Duodenal mucosa (tissue), 2 donors: ENCODE measurements at regions not wholly inside any gene's neighbourhood (a gene's known extent, or its start where the extent isn't known, plus 50 kb on each side); places are given as distances from the start of the nearest gene placed in this dataset.

Experiments used
- H3K27ac ChIP-seq: one replicate; pipeline ENCODE4 v1.7.0; 2013; ENCODE audit warnings: low read depth, low read length
- H3K27me3 ChIP-seq, 2 donors: one replicate each; pipeline ENCODE4 v1.7.0; 2013; ENCODE audit warnings: low read length in 2 of 2, control low read depth in 1 of 2; ENCODE audit not compliant: insufficient read depth in 2 of 2, control insufficient read depth in 1 of 2
- H3K36me3 ChIP-seq, 2 donors: one replicate each; pipeline ENCODE4 v1.7.0; 2013; ENCODE audit warnings: low read length in 2 of 2, control low read depth in 1 of 2; ENCODE audit not compliant: insufficient read depth in 2 of 2, control insufficient read depth in 1 of 2
- H3K4me1 ChIP-seq, 2 donors: one replicate each; pipeline ENCODE4 v1.7.0; 2013; ENCODE audit warnings: low read length in 2 of 2, control low read depth in 1 of 2; ENCODE audit not compliant: insufficient read depth in 2 of 2, control insufficient read depth in 1 of 2
- H3K4me3 ChIP-seq, 2 donors: one replicate each; pipeline ENCODE4 v1.7.0; 2013; ENCODE audit warnings: low read length in 2 of 2, low read depth in 1 of 2
- H3K9ac ChIP-seq, 2 donors: one replicate each; pipeline ENCODE4 v1.7.0; 2013; ENCODE audit warnings: low read length in 2 of 2, low read depth in 1 of 2
- H3K9me3 ChIP-seq, 2 donors: one replicate each; pipeline ENCODE4 v1.7.0; 2013; ENCODE audit warnings: low read length in 2 of 2, control low read depth in 1 of 2; ENCODE audit not compliant: control insufficient read depth in 1 of 2

DNA sequence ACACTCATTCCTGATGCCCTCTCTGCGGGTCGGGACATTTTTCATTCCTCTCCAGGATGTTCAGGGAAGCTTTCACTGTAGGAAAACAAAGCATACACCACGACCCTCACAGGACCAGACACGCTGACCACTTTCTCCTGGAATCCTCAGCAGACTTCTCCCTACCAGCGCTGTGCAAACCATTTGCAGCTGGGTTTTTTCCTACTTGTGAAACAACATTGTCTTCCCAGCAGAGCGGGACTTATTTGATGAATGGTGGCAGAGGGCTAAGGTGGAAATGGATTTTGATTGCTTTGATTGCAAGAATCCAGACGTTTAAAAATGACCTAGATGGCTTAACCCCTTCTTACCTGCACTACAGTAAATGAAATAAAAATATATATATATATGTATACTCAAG, 265.9 kb downstream of the TBC1D4 start:
- H3K36me3 ChIP-seq: no peaks in the 10 kb centered on the region
- no peak overlapping the region for H3K27ac ChIP-seq
- no peaks in the 10 kb centered on the region for H3K9me3 ChIP-seq
- H3K4me1 ChIP-seq: peaks cover 0 to 3% of the 10 kb centered on the region in 2 donors
- H3K27me3 ChIP-seq: peaks cover 4 to 10% of the 10 kb centered on the region in 2 donors
- no peak overlapping the region for H3K4me3 ChIP-seq
- H3K9ac ChIP-seq: no peak overlapping the region

- Histone ChIP-seq H3K9ac (no peak overlapping the region), H3K4me1 (peaks cover 0 to under 1% of the 10 kb centered on the region in 2 donors), H3K36me3 (no peaks in the 10 kb centered on the region), H3K9me3 (no peaks in the 10 kb centered on the region), H3K27me3 (peaks cover 4 to 10% of the 10 kb centered on the region in 2 donors), H3K4me3 (no peak overlapping the region), H3K27ac (no peak overlapping the region)
Measured at GRCh38 chr13:75214846-75215245, 267.1 kb downstream of the TBC1D4 start.

DNA sequence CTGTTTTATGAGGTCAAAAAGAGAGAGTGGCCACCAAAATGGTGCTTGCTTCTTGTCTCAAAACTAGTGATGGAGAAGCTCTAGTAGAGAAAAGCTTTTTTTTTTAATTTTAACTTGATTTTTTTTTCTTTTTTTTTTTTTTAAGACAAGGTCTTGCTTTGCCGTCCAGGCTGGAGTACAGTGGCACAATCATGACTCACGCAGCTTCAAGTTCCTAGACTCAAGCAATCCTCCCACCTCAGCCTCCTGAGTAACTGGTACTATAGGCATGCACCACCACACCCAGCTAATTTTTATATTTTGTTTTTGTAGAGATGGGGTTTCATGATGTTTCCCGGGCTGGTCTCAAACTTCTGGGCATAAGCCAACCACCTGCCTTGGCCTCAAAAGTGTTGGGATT, 279.0 kb downstream of the TBC1D4 start:
- no peaks in the 10 kb centered on the region for H3K4me1 ChIP-seq
- H3K9me3 ChIP-seq: peaks cover 0 to 3% of the 10 kb centered on the region in 2 donors
- H3K4me3 ChIP-seq: no peak overlapping the region
- no peak overlapping the region for H3K9ac ChIP-seq
- no peaks in the 10 kb centered on the region for H3K27me3 ChIP-seq
- H3K27ac ChIP-seq: no peak overlapping the region
- H3K36me3 ChIP-seq: no peaks in the 10 kb centered on the region

DNA sequence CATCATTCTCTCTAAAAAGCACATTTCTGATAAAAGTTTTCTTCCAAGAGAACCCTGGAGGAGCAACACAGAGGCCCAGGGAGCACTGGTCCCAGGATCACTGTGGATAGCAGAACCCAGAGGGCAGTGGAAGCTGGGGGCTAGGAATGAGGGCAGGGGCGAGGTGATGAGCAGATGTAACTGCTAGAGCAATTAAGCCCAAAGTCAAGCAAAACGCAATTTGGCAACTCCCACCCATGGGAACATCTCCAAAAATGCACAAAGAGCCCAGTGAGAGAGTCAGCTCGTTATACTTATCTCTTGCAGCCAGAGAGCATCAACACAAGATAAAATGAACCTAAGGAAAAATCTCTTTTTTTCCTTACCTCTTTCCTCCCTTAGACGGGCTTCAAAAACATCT, 284.2 kb downstream of the TBC1D4 start:
- H3K9me3 ChIP-seq: no peaks in the 10 kb centered on the region
- no peaks in the 10 kb centered on the region for H3K4me1 ChIP-seq
- no peaks in the 10 kb centered on the region for H3K36me3 ChIP-seq
- H3K9ac ChIP-seq: no peak overlapping the region
- no peak overlapping the region for H3K4me3 ChIP-seq
- no peak overlapping the region for H3K27ac ChIP-seq
- H3K27me3 ChIP-seq: no peaks in the 10 kb centered on the region

- no peak overlapping the region for H3K4me3 ChIP-seq
- H3K27ac ChIP-seq: no peak overlapping the region
- H3K27me3 ChIP-seq: no peaks in the 10 kb centered on the region
- no peaks in the 10 kb centered on the region for H3K36me3 ChIP-seq
- H3K9me3 ChIP-seq: no peaks in the 10 kb centered on the region
- H3K9ac ChIP-seq: no peak overlapping the region
- H3K4me1 ChIP-seq: no peaks in the 10 kb centered on the region
Measured at GRCh38 chr13:75196147-75196837, 285.7 kb downstream of the TBC1D4 start.

DNA sequence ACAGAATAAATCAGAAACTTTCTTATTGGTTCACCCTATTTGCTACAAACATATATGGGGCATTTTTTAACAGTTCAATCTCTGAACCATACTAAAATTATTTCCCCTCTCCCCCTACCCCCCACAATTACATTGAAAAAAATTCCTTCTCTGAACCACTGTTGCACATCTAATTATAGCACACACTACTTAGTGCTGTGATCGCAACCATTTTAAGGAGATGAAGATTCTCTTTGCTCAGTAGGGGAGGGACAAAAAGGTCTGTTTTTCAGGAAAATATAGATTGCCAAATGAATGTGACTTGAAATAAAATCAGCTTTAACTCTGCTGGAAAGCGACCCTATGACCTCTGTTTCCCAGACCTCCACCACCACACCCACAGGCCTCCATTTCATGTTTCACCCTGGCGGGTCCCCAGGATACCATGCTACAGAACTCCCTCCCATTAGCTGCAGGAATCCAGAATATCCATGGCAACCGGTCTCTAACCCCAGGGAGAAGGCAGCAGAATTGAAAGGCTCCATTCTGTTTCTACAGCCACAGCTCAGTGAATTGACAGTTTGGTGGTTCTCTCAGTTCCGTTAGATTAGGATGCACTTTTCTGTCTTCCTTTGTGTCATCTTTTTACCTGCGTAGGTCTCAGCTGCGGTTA, 286.3 kb downstream of the TBC1D4 start:
- Histone ChIP-seq H3K27ac (no peak overlapping the region), H3K9ac (no peak overlapping the region), H3K27me3 (no peaks in the 10 kb centered on the region), H3K36me3 (no peaks in the 10 kb centered on the region), H3K4me3 (no peak overlapping the region), H3K4me1 (no peaks in the 10 kb centered on the region), H3K9me3 (no peaks in the 10 kb centered on the region)

DNA sequence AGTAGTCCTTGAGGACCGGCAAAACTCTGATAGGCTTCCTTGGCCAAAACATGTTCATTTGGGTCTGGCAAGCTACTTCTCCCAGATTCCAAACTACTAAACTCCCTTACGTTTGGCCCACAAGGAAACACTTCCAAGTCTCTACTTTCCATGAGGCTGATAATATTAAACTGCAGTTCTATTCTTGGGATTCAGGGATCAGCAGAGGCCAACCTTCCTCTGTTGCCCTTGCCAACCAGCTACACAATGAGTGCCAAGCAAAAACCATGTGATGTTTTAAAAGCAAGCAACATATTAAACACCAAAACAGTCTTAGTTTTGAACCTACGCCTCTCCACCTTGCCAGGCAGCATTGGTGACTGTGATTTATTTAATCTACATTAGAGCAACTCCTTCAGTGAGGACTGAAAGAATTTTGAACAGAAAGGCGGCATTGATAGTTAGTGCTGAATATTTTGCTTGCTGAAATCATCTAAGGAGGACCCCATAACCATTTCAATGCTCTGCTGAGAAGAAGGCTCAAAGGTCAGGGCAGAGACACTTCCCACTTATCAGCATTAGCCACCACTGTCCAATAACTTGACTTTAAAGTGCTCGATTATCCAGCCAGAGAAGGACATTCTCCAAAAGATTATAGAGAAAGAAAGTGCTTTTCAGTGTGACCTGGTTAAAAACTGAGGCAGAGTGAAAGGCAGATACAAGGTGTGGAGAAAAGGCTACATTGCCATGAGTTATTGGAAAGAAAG, 287.1 kb downstream of the TBC1D4 start:
- H3K4me1 ChIP-seq: no peaks in the 10 kb centered on the region
- no peaks in the 10 kb centered on the region for H3K36me3 ChIP-seq
- no peak overlapping the region for H3K27ac ChIP-seq
- H3K27me3 ChIP-seq: no peaks in the 10 kb centered on the region
- H3K4me3 ChIP-seq: no peak overlapping the region
- H3K9me3 ChIP-seq: no peaks in the 10 kb centered on the region
- H3K9ac ChIP-seq: no peak overlapping the region

GRCh38 chr13:75186379-75186778, 295.6 kb downstream of the TBC1D4 start:
- Histone ChIP-seq H3K27me3 (no peaks in the 10 kb centered on the region), H3K4me1 (no peaks in the 10 kb centered on the region), H3K9ac (no peak overlapping the region), H3K4me3 (no peak overlapping the region), H3K9me3 (no peaks in the 10 kb centered on the region), H3K36me3 (no peaks in the 10 kb centered on the region), H3K27ac (no peak overlapping the region)

GRCh38 chr13:75181906-75182305, 300.1 kb downstream of the TBC1D4 start:
- H3K4me1 ChIP-seq: no peaks in the 10 kb centered on the region
- H3K4me3 ChIP-seq: no peak overlapping the region
- no peaks in the 10 kb centered on the region for H3K36me3 ChIP-seq
- H3K27ac ChIP-seq: no peak overlapping the region
- H3K9ac ChIP-seq: no peak overlapping the region
- H3K27me3 ChIP-seq: no peaks in the 10 kb centered on the region
- no peaks in the 10 kb centered on the region for H3K9me3 ChIP-seq

DNA sequence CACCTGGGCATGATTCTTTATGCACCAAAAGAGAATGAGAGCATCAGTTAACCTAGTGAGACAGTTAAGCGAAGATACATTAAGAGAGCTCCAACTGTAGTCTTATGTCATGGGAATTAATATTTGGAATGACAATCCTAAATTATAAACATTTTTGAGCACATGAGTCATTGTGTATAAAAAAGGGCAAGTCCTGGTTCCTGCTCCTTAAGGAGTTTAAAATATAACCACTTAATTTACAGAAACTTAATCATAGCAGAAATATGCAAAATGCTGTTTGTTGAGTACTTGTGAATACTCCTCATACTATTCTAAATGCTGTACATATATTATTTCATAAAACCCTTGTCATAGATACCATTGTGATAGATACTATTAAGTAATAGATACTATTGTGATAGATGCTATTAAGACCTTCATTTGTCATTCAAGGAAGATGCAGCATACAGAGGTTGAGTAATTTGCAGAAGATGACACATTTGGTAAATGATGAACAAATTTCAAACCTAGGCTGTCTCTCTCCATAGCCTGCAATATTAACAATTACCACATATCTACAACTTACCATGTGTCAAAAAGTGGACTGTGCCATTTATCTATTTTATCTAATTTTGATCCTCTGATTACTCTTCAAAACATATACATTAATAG, 301.0 kb downstream of the TBC1D4 start:
- no peaks in the 10 kb centered on the region for H3K27me3 ChIP-seq
- H3K9me3 ChIP-seq: no peaks in the 10 kb centered on the region
- H3K27ac ChIP-seq: no peak overlapping the region
- H3K36me3 ChIP-seq: no peaks in the 10 kb centered on the region
- no peak overlapping the region for H3K9ac ChIP-seq
- no peaks in the 10 kb centered on the region for H3K4me1 ChIP-seq
- no peak overlapping the region for H3K4me3 ChIP-seq
